Stimulated activated naive CD4-positive, alpha-beta T cell (primary cell): ENCODE measurements at regions not wholly inside any gene's neighbourhood (a gene's known extent, or its start where the extent isn't known, plus 50 kb on each side); places are given as distances from the start of the nearest gene placed in this dataset.

Experiments used
- DNase-seq, 6 experiments: peaks; one replicate each; lab custom pipeline; 2025; lab: John Stamatoyannopoulos, UW

- DNase-seq, result no peak
Measured at GRCh38 chr10:128661404-128662197, 535.4 kb upstream of the MKI67 start.

DNA sequence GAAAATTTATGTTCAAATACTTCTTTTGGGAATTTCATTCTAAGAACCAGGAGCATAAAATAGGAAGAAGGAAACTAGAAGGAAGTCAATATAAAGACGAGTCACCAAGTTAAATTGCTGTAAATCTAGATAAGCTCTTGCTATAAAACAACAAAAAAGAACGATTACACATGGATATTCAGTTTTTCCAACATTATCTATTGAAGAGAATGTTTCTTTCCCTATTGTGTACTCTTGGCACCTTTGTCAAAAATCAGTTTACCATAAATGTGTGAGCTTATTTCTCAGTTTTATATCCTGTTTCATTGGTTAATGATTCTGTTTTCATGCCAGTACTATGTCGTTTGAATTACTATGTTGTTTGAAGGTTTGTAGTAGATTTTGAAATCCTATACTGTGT is 536.3 kb upstream of the MKI67 start:
- DNase-seq, result no peak

GRCh38 chr10:128664729-128665128 is 538.5 kb upstream of the MKI67 start:
- no peak for DNase-seq

GRCh38 chr10:128675405-128675804 is 549.2 kb upstream of the MKI67 start:
- DNase-seq, result no peak

DNA sequence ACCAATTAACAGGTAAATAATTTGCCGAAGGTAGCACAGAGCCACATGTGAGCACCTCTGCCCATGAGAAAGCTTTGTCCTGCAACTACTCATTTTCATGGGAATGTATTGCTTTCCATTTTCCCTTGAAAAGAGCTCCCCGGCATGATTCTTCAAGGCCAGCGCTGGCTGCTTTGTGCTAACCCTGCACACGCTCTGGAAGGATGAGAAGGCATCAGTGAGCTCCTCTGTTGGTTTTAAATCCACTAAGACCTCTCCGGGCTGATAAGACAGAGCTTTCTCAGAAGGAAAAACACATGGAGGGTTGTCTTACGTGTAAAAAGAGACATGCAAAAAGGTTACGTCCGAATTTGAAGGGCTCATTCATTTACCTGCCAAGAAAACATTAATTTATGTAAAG is 553.9 kb upstream of the MKI67 start:
- DNase-seq, result no peak

- DNase-seq, result no peak
Measured at GRCh38 chr10:128684215-128684614, 558.0 kb upstream of the MKI67 start.

GRCh38 chr10:128686630-128687278 is 560.5 kb upstream of the MKI67 start:
- no peak for DNase-seq

DNA sequence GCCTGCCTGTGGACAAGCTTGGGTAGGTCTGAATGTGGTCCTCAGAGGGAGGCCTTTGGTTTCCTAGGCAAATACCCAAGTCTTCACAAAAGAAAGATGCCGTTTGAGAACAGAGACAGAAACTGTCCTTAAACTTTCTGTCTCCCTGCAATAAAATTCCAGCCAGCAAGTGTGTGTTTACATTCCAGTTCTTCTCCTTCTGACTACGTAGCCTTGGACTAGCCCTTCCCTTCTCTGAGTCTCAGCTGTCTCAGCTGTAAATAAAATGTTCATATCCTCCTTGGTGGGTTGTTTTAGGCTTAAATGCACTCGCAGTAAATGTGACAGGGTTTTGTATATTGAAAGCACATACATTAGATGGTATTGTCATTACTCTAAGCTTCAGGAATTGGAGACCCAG is 561.2 kb upstream of the MKI67 start:
- DNase-seq, result no peak

DNA sequence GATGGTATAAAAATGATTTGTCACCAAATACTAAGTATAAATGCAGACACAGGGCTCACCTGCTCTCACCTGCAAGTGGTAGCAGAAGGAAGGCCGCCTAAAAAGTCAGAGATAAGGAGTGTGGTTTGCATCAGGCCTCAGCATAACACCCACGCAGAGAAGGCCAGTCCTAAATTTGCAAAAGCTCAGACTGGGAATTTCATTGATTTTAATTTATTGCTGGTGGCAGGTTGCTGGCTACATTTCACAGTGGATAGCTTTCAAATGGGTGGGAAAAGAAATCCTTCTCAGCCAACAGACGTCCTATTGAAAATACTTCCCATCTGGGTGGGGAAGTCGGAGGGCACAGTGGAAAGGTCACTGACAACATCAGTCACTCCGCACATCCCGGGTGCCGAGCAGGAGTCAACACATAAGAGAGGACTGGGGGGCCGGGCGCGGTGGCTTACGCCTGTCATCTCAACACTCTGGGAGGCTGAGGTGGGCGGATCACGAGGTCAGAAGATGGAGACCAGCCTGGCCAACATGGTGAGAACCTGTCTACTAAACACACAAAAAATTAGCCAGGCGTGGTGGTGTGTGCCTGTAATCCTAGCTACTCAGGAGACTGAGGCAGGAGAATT is 561.8 kb upstream of the MKI67 start:
- no peak for DNase-seq

GRCh38 chr10:128689667-128690066 is 563.4 kb upstream of the MKI67 start:
- DNase-seq, result no peak

- DNase-seq, result no peak
Measured at GRCh38 chr10:128693493-128694131, 567.4 kb upstream of the MKI67 start.

DNA sequence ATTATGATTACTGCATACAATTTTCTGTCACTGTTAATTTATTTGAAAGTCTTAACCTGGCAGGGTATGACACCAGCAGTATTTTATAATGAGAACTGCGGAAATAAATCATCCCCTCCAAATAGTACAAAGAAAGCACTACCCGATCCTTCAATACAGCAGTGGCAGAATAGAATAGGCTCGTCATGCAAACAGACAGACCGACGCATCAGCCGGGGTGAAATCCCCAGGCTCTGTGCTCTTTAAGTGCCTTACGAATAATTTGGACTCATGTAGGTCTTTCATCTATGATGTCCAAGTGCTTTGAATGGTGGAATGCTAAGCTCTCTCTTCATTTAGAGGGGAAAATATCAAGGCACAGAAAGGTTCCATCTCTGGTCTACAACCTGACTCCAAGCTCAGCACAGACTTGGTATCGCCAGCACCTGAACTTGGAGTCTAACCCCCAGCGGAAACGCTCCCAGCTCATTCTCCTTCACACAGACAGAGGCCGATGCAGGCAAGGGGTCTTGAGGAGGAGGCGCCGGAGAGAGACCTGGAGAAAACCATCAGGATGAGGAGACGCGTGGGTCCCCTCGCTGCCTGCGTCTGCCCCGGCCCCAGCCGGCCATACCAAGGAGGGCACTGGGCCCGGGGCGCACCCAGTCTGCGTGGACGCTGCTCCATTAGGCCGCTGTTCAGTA is 568.1 kb upstream of the MKI67 start:
- no peak for DNase-seq

GRCh38 chr10:128694851-128695725 is 568.9 kb upstream of the MKI67 start:
- no peak for DNase-seq

DNA sequence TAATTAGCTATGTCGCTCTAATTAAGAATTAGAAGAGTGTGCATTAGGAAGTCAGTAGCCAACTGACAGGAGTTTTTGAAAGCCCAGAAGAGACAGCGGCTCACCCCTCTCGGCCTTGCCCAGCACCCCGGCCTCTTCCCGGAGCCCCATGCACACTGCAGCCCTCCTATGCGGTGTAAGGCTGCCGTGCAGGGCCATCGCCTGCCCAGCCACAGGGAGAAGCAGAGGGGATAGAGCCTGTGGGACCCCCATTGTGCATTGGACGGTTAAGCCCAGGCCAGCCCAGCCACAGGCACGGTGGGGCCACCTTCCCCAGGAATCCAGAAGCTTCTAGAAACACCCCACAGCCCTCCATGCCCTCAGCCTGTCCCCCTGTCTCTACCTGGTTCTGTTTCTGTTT is 569.7 kb upstream of the MKI67 start:
- DNase-seq, result no peak

GRCh38 chr10:128697437-128697836 is 571.2 kb upstream of the MKI67 start:
- DNase-seq, result no peak

- no peak for DNase-seq
Measured at GRCh38 chr10:128701381-128701780, 575.2 kb upstream of the MKI67 start.

DNA sequence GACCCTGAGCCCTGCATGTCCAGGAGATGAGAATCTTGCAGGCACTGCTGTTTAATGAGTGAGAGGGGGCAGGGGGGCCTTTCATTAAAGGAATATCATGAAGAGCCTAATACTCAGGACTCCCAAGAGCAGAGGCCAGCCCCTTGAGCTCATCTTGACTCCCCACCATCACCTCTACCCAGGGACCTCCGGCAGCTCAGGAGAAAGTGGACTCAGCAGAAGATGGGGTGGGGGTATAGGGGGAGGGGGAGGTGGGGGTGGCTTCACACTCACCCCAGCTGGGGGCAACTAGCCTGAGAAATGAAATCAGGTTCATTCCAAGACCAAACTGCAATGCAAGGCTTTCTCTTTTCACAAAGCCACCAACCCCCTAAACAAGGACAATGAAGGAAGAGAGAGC is 575.6 kb upstream of the MKI67 start:
- DNase-seq, result no peak

DNA sequence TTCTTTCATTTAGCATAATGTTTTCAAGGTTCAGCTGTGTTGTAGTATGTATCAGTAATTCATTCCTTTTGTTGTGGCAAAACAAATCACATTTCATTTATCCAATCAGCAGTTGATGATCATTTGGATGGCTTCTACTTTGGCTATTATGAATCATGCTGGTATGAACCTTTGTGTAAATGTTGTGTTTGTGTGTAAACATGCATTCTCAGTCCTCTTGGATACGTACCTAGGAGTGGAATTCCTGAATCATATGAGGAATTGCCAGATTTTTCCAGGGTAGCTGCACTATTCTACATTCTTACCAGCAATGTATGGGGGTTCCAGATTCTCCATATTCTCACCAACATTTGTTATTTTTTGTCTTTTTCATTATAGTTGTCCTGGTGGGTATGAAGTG is 578.5 kb upstream of the MKI67 start:
- no peak for DNase-seq

GRCh38 chr10:128708182-128708581 is 582.0 kb upstream of the MKI67 start:
- no peak for DNase-seq

DNA sequence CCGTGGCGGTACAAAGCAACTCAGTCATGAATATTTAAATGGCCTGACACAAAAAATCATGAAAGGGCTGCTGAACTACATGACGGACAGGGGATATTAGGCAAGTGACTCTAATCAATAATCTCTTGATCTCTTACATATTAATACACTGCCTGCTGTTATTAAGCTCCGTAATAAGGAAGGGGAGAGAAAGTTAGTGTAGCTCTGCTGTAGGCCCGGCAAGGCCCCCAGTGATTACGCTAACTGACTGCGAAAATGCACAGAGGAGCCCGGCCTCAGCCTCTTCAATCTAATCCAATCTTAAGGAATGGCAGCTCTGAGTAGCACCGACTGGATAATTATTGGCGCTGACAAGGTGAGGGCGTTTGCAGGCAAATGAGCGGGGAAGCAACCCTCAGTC is 583.5 kb upstream of the MKI67 start:
- no peak for DNase-seq

GRCh38 chr10:128710098-128710797 is 584.0 kb upstream of the MKI67 start:
- DNase-seq, result no peak
